ENCODE measurements at regions not wholly inside any gene's neighbourhood (a gene's known extent, or its start where the extent isn't known, plus 50 kb on each side); places are given as distances from the start of the nearest gene placed in this dataset.

DNA sequence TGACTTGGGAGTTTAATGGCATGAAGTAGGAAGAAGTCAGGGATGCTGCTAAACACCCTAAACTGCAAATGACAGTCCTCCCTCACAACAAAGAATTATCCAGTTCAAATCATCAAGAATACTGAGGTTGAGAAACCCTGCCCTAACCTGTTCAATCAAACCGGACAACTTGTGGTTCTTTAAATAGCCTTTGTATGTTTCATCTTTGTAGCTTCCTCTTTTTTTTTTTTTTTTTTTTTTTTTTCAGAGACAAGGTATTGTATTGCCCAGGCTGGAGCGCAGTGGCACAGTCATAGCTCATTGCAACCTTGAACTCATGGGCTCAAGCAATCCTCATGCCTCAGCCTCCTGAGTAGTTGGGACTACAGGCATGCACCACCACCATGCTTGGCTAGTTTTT, 52.5 kb upstream of the TTC29 start:
- no peak overlapping the region for H3K27ac Mint-ChIP-seq
- ChIA-PET CTCF (interaction anchor here (1.2 kb wide), 1 partner anchor 99 kb away, joined by 3 read pairs; no protein-coding TSS in a partner anchor), POLR2A (no interaction called here)
- peaks cover 3% of the 10 kb centered on the region for H3K4me1 Mint-ChIP-seq
- no peak for DNase-seq
- peaks cover 9% of the 10 kb centered on the region for H3K9me3 Mint-ChIP-seq
- TF ChIP-seq CTCF (IDR thresholded peaks at IDR 0.05), result no peak
- H3K36me3 Mint-ChIP-seq (ENCODE audit: low read depth), result no peaks in the 10 kb centered on the region
- H3K27me3 Mint-ChIP-seq, result peaks cover 1% of the 10 kb centered on the region
- intact Hi-C loops (cut with micrococcal nuclease), result no loop called here
- no peak overlapping the region for H3K4me3 Mint-ChIP-seq
- ATAC-seq (ENCODE audit: low read depth), result no peak

DNA sequence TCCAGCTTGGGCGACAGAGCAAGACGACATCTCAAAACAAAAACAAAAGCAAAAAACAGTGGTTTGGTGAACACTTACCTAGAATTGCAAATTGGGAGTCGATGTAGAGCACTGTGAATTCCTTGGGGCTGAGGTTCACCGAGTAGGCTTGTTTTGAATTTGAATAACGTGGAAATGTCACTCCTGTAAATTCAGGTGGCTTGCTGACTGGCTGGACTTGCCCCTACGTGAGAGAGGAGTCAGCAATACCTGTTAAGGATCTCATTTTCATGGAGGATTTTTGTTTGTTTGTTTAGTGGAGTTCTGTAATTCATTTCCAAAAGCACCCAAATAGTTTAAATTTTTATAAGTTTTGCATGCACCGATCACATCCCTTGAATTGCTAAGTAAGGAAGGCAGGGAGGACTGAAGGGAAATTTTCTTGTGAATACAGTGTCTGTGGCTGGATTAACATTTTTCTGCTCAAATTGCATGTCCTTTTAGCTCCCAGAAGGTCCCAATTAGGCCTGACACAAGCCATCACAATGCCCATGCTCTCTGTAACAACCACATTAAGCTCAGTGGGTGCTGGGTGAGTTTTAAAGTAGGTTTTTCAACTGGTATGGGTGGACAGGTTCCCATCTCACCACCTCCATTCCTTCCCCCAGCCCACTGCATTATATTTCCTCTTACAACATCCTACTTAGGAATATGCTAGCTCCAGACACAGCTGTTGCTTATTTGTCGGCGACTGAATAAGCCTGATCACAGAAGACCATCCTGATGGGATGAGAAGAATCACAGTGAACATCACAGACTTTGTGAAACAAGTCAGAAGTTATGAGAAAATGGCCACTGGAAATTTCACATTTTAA, 58.5 kb upstream of the TTC29 start:
- POLR2A ChIA-PET, result no interaction called here
- Mint-ChIP-seq H3K36me3 (ENCODE audit: low read depth) (no peaks in the 10 kb centered on the region), H3K27ac (no peak overlapping the region), H3K4me1 (no peaks in the 10 kb centered on the region), H3K9me3 (no peaks in the 10 kb centered on the region), H3K4me3 (no peak overlapping the region), H3K27me3 (no peaks in the 10 kb centered on the region)
- no peak for TF ChIP-seq CTCF (IDR thresholded peaks at IDR 0.05)
- intact Hi-C loops (cut with micrococcal nuclease), result no loop called here
- no peak for DNase-seq
- CTCF ChIA-PET, result interaction anchor here (0.8 to 1.0 kb wide), 2 partner anchors 15 to 93 kb away, joined by 3 to 4 read pairs; no protein-coding TSS in a partner anchor
- no peak for ATAC-seq (ENCODE audit: low read depth)

DNA sequence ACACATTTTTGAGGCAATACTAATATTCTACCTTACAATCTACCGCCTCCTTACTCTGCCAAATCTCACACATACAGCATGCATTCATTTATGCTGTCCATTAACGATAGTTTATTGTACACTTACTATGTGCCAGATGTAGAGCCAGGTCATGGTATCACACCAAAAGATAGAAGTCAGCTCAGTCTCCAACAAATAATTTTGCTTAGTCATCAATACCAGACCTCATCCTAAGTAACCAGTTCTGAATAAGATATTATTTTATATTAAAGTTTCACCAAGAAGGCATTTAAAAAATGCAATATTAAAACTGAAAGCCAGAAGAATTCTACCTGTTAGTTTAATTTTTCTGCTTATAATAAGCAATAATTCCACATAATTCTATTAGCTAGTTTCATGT, 60.6 kb upstream of the TTC29 start:
- no peak for TF ChIP-seq CTCF (IDR thresholded peaks at IDR 0.05)
- DNase-seq, result no peak
- Mint-ChIP-seq H3K27me3 (peaks cover 3% of the 10 kb centered on the region), H3K4me3 (no peak overlapping the region), H3K27ac (no peak overlapping the region), H3K4me1 (no peaks in the 10 kb centered on the region), H3K36me3 (ENCODE audit: low read depth) (no peaks in the 10 kb centered on the region), H3K9me3 (no peaks in the 10 kb centered on the region)
- intact Hi-C loops (cut with micrococcal nuclease), result no loop called here
- no peak for ATAC-seq (ENCODE audit: low read depth)
- POLR2A ChIA-PET, result no interaction called here
- CTCF ChIA-PET, result no interaction called here

DNA sequence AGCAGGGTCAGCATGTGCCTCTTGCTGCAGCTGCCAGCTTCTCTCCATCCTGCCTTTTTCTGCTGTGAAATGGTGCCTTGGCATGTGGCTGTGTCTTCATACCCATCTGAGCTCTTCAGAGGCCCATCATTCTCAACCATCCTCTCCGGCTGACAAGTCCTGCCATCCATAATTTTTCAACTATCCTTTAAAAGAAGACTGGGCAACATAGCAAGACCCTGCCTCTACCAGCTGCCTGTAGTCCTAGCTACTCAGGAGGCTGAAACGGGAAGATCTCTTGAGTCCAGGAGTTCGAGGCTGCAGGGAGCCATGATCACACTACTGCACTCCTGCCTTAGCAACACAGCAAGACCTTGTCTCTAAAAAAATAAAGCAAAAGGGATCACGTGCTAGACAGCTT, 64.2 kb upstream of the TTC29 start:
- ChIA-PET POLR2A (no interaction called here), CTCF (interaction anchor here (2.0 kb wide), 1 partner anchor 10 kb away, joined by 7 read pairs; no protein-coding TSS in a partner anchor)
- intact Hi-C loops (cut with micrococcal nuclease), result no loop called here
- Mint-ChIP-seq H3K4me1 (no peaks in the 10 kb centered on the region), H3K9me3 (no peaks in the 10 kb centered on the region), H3K27me3 (peaks cover 3% of the 10 kb centered on the region), H3K36me3 (ENCODE audit: low read depth) (no peaks in the 10 kb centered on the region), H3K27ac (no peak overlapping the region), H3K4me3 (no peak overlapping the region)
- DNase-seq, result no peak
- TF ChIP-seq CTCF (IDR thresholded peaks at IDR 0.05), result no peak
- ATAC-seq (ENCODE audit: low read depth), result no peak

GRCh38 chr4:147011411-147011810, 65.7 kb upstream of the TTC29 start:
- TF ChIP-seq CTCF (IDR thresholded peaks at IDR 0.05), result no peak
- ChIA-PET POLR2A (no interaction called here), CTCF (interaction anchor here (2.0 kb wide), 1 partner anchor 8 kb away, joined by 7 read pairs; no protein-coding TSS in a partner anchor)
- H3K9me3 Mint-ChIP-seq, result no peaks in the 10 kb centered on the region
- no peaks in the 10 kb centered on the region for H3K36me3 Mint-ChIP-seq (ENCODE audit: low read depth)
- DNase-seq (no peak), ATAC-seq (ENCODE audit: low read depth) (no peak)
- no peak overlapping the region for H3K27ac Mint-ChIP-seq
- H3K27me3 Mint-ChIP-seq, result peaks cover 5% of the 10 kb centered on the region
- no peak overlapping the region for H3K4me3 Mint-ChIP-seq
- intact Hi-C loops (cut with micrococcal nuclease), result no loop called here
- no peaks in the 10 kb centered on the region for H3K4me1 Mint-ChIP-seq
